ENCODE measurements at regions not wholly inside any gene's neighbourhood (a gene's known extent, or its start where the extent isn't known, plus 50 kb on each side); places are given as distances from the start of the nearest gene placed in this dataset.

DNA sequence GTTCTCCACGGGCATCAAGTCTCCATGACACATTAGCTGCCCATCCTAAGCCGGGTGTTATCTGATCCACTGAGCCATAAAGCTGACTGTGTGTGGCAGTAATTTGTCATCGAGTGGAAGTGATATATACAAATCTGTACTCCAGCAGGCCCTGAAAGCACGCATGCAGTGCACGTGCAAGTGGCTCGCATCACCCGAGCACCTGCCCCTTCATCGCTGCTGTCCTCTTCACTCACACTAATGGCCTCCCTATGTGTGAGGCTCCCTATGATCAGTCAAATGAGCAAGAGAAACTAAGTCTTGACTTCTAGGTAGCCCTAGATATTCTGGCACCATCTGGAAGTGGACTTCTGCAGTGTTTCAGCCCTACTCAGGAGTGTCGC is 248.6 kb downstream of the MATN1 start:
- TF ChIP-seq, protein P1, sequence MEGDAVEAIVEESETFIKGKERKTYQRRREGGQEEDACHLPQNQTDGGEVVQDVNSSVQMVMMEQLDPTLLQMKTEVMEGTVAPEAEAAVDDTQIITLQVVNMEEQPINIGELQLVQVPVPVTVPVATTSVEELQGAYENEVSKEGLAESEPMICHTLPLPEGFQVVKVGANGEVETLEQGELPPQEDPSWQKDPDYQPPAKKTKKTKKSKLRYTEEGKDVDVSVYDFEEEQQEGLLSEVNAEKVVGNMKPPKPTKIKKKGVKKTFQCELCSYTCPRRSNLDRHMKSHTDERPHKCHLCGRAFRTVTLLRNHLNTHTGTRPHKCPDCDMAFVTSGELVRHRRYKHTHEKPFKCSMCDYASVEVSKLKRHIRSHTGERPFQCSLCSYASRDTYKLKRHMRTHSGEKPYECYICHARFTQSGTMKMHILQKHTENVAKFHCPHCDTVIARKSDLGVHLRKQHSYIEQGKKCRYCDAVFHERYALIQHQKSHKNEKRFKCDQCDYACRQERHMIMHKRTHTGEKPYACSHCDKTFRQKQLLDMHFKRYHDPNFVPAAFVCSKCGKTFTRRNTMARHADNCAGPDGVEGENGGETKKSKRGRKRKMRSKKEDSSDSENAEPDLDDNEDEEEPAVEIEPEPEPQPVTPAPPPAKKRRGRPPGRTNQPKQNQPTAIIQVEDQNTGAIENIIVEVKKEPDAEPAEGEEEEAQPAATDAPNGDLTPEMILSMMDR (IDR thresholded peaks at IDR 0.05) = no peak
- TF ChIP-seq POLR2AphosphoS5 (IDR thresholded peaks at IDR 0.05) (no peak), POLR2A (IDR thresholded peaks at IDR 0.05) (no peak)
- Histone ChIP-seq H3K27me3 (no peaks in the 10 kb centered on the region), H3K27ac (no peak overlapping the region), H3K36me3 (no peaks in the 10 kb centered on the region), H3K9me3 (peaks cover 0 to 2% (median under 1%) of the 10 kb centered on the region in 4 donors), H3K4me3 (no peak overlapping the region), H3K4me1 (no peaks in the 10 kb centered on the region)
- DNase-seq = no peak
- ATAC-seq (ENCODE audit: low FRiP score in 2 of 2) = no peak
- 71 to 78% methylated on average over 8 to 9 of the region's 9 CpGs for WGBS, 2 donors

DNA sequence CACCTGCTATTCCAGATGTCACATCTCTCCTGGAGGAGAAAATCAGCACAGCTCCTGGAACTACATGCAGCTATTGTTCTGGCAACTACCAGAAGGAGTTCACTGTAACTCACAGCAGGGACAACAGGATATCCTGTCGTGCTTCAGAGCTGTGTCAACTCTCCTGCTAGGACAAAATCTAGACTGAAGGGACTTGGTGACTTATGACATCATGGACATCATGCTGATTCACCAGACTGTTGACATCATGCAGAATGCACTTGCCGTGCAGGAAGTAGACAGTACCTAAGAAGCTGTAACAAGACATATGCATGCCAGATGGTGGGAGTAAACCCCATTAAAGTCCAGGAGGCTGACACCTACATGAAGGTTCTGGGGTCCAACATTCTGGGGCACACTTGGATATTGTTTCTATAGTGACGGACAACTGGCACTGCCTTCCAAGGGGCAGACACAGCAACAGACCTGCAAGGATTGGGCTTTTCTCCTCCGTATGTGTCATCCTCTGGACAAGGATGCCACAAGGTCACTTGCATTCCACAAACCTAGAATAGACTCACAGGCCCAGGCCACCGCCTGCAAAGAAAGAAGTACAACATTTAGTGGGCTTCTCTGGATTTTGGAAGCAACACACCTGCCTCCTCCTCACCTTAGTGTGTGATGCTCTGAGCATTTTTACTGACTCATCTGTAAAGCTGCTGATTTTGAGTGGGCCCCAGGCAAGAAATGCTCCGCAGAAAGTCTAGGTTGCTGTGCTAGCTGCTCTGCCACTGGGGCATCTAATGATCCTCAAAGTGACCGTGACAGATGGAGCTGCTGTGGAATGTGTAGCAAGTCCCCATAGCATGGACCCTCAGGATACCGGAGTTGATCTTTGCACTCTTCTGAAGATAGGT is 249.2 kb downstream of the MATN1 start:
- H3K27ac ChIP-seq = no peak overlapping the region
- H3K4me3 ChIP-seq = no peak overlapping the region
- H3K36me3 ChIP-seq = no peaks in the 10 kb centered on the region
- TF ChIP-seq EP300 (IDR thresholded peaks at IDR 0.05) = no peak
- TF ChIP-seq POLR2A (IDR thresholded peaks at IDR 0.05) = no peak
- TF ChIP-seq POLR2AphosphoS5 (IDR thresholded peaks at IDR 0.05) = no peak
- TF ChIP-seq, protein P1 (IDR thresholded peaks at IDR 0.05) = no peak
- H3K4me1 ChIP-seq = no peaks in the 10 kb centered on the region
- no peak for ATAC-seq (ENCODE audit: low FRiP score in 2 of 2)
- 73 to 75% methylated on average over 8 of the region's 8 CpGs for WGBS, 2 donors
- DNase-seq = peak in 1 of 2 donors; percentile 12
- H3K9me3 ChIP-seq = no peaks in the 10 kb centered on the region
- H3K27me3 ChIP-seq = no peaks in the 10 kb centered on the region

DNA sequence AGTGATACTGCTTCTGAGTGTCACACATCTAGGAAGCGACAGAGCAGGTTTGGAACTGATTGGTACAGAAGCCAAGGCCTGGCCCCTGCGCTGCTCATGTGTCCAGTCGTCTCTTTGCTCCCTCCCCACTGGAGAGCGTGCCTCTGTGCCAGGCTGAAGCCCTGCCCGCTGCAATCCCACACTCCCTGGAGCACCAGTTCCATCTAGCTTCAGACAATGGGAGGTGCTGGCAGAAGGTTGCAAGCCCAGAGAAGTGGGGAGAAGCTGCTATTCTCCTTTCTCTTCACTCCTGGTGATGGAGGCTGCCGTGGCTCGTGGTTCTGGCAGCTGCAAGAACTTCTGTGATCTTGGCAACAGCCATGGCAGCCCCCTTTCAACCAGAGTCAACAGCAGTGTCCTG is 250.9 kb downstream of the MATN1 start:
- DNase-seq = peak in 1 of 2 donors; percentile 12
- Histone ChIP-seq H3K9me3 (no peaks in the 10 kb centered on the region), H3K27ac (no peak overlapping the region), H3K36me3 (no peaks in the 10 kb centered on the region), H3K4me3 (no peak overlapping the region), H3K27me3 (no peaks in the 10 kb centered on the region), H3K4me1 (no peaks in the 10 kb centered on the region)
- 75 to 85% methylated on average over 7 of the region's 7 CpGs for WGBS, 2 donors
- TF ChIP-seq POLR2AphosphoS5 (IDR thresholded peaks at IDR 0.05) = no peak
- TF ChIP-seq EP300 (IDR thresholded peaks at IDR 0.05) = no peak
- ATAC-seq (ENCODE audit: low FRiP score in 2 of 2) = no peak

DNA sequence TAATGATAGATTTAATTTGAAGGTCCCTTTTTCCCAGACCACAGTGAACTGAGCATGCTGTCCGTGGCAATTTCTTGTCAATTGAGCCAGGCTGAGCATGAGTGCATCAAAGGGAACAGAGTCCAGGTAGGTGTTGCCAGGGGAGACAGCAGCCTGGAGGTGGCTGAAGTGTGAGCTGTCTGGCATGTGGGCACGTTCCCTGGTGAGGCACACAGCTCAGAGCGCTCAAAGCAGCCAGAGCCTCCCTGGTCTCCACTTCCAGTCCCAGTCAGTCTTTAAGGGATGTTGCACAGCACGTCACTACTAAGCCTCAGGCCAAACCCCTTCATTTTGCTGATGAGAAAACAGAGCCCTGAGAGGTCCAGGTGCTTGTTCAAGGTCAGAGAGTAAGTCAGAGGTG is 251.4 kb downstream of the MATN1 start:
- ATAC-seq (ENCODE audit: low FRiP score in 2 of 2) = no peak
- Histone ChIP-seq H3K4me3 (no peak overlapping the region), H3K9me3 (no peaks in the 10 kb centered on the region), H3K36me3 (no peaks in the 10 kb centered on the region), H3K27ac (no peak overlapping the region), H3K27me3 (no peaks in the 10 kb centered on the region), H3K4me1 (no peaks in the 10 kb centered on the region)
- TF ChIP-seq EP300 (IDR thresholded peaks at IDR 0.05) = no peak
- no peak for TF ChIP-seq POLR2A (IDR thresholded peaks at IDR 0.05)
- no peak for TF ChIP-seq POLR2AphosphoS5 (IDR thresholded peaks at IDR 0.05)
- TF ChIP-seq, protein P1 (IDR thresholded peaks at IDR 0.05) = no peak
- DNase-seq = peak in 1 of 2 donors; percentile 17
- 61 to 81% methylated on average over 4 of the region's 4 CpGs for WGBS, 2 donors

DNA sequence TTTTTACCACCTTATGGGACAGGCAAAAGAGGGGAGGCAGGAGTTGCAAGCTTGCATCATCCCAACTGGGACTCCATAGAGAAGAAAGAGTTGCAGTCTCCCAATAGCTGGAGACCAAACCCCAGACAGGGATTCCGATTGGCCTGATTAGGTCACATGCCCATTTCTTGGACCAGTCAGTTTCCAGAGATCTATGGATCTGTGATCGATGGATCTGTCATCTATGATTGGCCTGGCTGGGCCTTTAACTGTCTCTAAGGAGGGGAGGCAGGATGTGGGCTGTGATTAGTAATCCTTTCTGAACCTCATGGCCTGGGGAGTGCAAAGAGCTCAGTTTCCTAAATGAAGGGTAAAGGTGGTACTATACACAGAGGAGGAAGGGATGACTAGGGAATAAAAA is 252.1 kb downstream of the MATN1 start:
- Histone ChIP-seq H3K27me3 (no peaks in the 10 kb centered on the region), H3K36me3 (no peaks in the 10 kb centered on the region), H3K9me3 (no peaks in the 10 kb centered on the region), H3K4me3 (no peak overlapping the region), H3K27ac (no peak overlapping the region), H3K4me1 (no peaks in the 10 kb centered on the region)
- TF ChIP-seq, protein P1 (IDR thresholded peaks at IDR 0.05) = no peak
- TF ChIP-seq POLR2AphosphoS5 (IDR thresholded peaks at IDR 0.05) (no peak), EP300 (IDR thresholded peaks at IDR 0.05) (no peak), POLR2A (IDR thresholded peaks at IDR 0.05) (no peak)
- DNase-seq (no peak), ATAC-seq (ENCODE audit: low FRiP score in 2 of 2) (no peak)
- 92% methylated on average over 2 of the region's 2 CpGs for WGBS, 2 donors

Data from upper lobe of left lung (tissue), 6 donors.